ENCODE measurements at regions not wholly inside any gene's neighbourhood (a gene's known extent, or its start where the extent isn't known, plus 50 kb on each side); places are given as distances from the start of the nearest gene placed in this dataset.

GRCh38 chr13:76505437-76505836 lies 380.8 kb downstream of the KCTD12 start:
- TF ChIP-seq RAD21 (IDR thresholded peaks at IDR 0.05) (no peak), CTCF (IDR thresholded peaks at IDR 0.05; ENCODE audit: low read depth, low read length, missing input control) (no peak), GABPA (IDR thresholded peaks at IDR 0.05 in 1 of 2, conservative IDR thresholded peaks at IDR 0.05 in 1 of 2) (no peak), MAX (IDR thresholded peaks at IDR 0.05) (no peak), REST (IDR thresholded peaks at IDR 0.05) (no peak), TAF1 (conservative IDR thresholded peaks at IDR 0.05) (no peak), FOXA1 (IDR thresholded peaks at IDR 0.05) (no peak), ATF3 (IDR thresholded peaks at IDR 0.05) (no peak), ZBTB33 (IDR thresholded peaks at IDR 0.05) (no peak), YY1 (IDR thresholded peaks at IDR 0.05) (no peak)

Data from liver (tissue), 3 donors.